NB4 (cell line): ENCODE measurements at regions not wholly inside any gene's neighbourhood (a gene's known extent, or its start where the extent isn't known, plus 50 kb on each side); places are given as distances from the start of the nearest gene placed in this dataset.

Experiments used
- DNase-seq: peaks from one replicate; pipeline ENCODE4 v3.0.0; 2010; ENCODE audit warnings: low read depth
- H3K4me3 ChIP-seq: one replicate; pipeline ENCODE4 v1.5.1; 2011; ENCODE audit warnings: mild to moderate bottlenecking, low read depth, low read length, moderate library complexity
- MYC ChIP-seq: IDR thresholded peaks from 2 replicates; pipeline ENCODE4 v1.6.1; 2011; ENCODE audit warnings: low read depth, low read length
- POLR2A ChIP-seq: IDR thresholded peaks from 2 replicates; pipeline ENCODE4 v1.6.1; 2011; ENCODE audit warnings: mild to moderate bottlenecking; ENCODE audit not compliant: insufficient read length; ENCODE audit errors: extremely low read depth
- TF ChIP-seq, protein P1 (sequence below): IDR thresholded peaks from 2 replicates; pipeline ENCODE4 v1.6.1; 2011; ENCODE audit warnings: low read depth, low read length
- TF ChIP-seq, protein P2 (sequence below): IDR thresholded peaks from one replicate; pipeline ENCODE4 v1.5.1; 2012; ENCODE audit warnings: low read depth, low read length

DNA sequence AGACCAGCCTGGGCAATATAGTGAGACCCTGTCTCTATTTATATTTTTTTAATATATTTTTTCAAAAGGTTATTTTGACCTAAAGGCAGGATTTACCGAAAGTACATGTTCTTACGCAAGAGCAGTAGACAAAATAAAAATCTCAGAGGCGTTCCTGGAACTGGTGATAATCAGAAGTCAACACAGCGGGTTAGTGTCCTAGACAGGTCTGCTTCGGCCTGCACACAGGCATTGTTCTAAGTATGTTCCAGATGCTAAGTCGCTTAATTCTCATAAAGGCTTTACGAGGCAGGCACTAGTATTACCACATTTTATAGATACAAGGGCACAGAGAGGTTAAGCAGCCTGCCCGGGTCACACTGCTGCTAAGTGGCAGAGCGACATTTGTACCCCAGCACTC is 56.9 kb upstream of the SLC25A33 start:
- no peak for DNase-seq
- H3K4me3 ChIP-seq = no peak overlapping the region
- TF ChIP-seq POLR2A (no peak), MYC (no peak)
- TF ChIP-seq, protein P1, sequence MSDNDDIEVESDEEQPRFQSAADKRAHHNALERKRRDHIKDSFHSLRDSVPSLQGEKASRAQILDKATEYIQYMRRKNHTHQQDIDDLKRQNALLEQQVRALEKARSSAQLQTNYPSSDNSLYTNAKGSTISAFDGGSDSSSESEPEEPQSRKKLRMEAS = no peak
- TF ChIP-seq, protein P2, sequence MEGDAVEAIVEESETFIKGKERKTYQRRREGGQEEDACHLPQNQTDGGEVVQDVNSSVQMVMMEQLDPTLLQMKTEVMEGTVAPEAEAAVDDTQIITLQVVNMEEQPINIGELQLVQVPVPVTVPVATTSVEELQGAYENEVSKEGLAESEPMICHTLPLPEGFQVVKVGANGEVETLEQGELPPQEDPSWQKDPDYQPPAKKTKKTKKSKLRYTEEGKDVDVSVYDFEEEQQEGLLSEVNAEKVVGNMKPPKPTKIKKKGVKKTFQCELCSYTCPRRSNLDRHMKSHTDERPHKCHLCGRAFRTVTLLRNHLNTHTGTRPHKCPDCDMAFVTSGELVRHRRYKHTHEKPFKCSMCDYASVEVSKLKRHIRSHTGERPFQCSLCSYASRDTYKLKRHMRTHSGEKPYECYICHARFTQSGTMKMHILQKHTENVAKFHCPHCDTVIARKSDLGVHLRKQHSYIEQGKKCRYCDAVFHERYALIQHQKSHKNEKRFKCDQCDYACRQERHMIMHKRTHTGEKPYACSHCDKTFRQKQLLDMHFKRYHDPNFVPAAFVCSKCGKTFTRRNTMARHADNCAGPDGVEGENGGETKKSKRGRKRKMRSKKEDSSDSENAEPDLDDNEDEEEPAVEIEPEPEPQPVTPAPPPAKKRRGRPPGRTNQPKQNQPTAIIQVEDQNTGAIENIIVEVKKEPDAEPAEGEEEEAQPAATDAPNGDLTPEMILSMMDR = no peak

DNA sequence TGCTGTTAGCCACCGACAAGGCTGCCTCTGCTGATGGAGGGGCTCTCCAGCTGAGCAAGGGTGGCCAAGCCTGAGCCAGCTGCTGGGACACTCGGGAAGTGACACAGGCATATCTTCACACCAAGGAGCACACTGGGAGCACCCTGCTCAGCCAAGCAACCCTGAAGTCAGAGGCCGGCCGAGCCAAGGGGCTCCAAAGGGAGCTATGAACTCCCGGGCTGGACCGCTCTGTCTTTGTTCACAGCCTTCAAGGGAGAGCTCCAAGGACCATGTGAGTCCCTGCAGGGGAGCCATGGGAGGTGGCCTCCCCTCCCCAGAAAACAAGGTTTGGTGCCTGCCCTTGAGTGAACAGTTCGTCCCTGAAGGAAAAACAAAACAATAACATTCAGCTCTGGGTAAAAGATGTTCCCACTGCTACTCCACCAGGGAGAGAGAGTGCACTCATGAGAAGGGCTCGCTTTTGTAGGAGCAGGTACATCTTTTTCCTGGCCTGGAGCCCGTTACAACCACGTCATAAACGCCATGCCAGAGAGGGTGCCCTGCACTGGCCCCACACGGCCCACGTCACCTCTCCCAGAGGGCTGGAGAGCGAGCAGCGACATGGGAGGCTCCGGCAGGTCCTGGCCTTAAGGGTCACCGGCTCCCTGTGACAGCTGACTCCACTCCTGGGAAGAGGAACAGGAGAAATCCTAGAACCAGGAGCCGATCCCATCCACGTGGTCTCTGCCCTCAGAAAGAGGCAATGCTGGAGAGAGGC is 56.3 kb upstream of the SLC25A33 start:
- DNase-seq = no peak

DNA sequence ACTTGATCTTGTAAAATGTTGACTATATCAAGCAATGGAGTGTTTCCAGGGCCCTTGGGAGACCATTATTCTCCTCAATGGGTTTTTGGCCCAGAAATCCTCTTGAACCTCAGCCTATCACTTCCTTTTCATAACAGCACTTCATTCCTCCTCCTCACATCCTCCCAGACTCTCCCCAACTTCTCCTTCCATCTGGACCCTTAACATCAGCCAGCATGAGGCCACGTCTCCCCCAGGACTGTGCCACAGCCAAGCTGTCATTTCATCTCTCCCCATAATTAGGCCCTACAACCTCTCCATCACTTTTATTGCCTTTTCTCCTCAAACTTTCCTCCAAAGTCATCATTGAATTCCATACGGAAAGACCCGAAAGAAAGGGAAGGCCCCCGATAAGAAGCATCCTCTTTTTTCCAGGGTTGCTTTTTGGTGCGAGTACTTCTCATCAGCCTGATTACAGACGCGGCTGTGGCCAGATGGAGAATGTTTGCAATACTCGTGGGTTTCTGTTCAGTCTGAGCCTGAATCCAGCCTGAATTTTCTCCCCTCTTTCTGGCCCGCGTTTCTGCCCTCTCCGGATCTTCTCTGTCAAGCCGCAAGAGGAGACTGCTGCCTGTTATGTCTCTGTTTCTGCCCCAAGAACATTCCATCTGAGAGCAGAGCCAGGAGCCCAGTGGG is 52.7 kb upstream of the SLC25A33 start:
- DNase-seq = no peak
- no peak for TF ChIP-seq MYC
- no peak for TF ChIP-seq POLR2A
- H3K4me3 ChIP-seq = no peak overlapping the region

More for the DNA sequence above, 56.3 kb upstream of the SLC25A33 start:
- TF ChIP-seq, protein P2 = no peak
- TF ChIP-seq POLR2A = no peak
- TF ChIP-seq, protein P1 = no peak
- TF ChIP-seq MYC = no peak
- H3K4me3 ChIP-seq = no peak overlapping the region
